K562 (cell line): ENCODE measurements at regions not wholly inside any gene's neighbourhood (a gene's known extent, or its start where the extent isn't known, plus 50 kb on each side); places are given as distances from the start of the nearest gene placed in this dataset.
A peak's percentile ranks its signal among the peaks of the same experiment; 100 is the strongest.

Source experiments
- ATAC-seq: fragments of 200-7000 bp; cut with Tn5 transposase; 3 replicates; pipeline ENCODE4 v1.9.1; 2020; ENCODE audit warnings: moderate library complexity
- BruUV-seq: library from RNA; stranded (reverse); fragments of 400-500 nt; replicated peaks from 2 replicates; lab custom pipeline; 2021; lab: Mats Ljungman, UMichigan
- CTCF ChIA-PET: fragments of 300-600 bp; formaldehyde crosslinking; extraction: SDS; loops from one replicate; lab custom pipeline; 2021; ENCODE audit warnings: low intra/inter-chr PET ratio; lab: Yijun Ruan, JAX
- POLR2A ChIA-PET: fragments of 300-600, 350-650 bp; sonication (Branson Sonifier 250); formaldehyde crosslinking; extraction: SDS; loops from one replicate; lab custom pipeline; 2021; ENCODE audit warnings: antibody characterized with exemption, inconsistent platforms; lab: Yijun Ruan, JAX
- DNase-seq, 4 experiments: peaks; one replicate each; pipeline versions ENCODE4 v3.0.0 to v3.0.0-alpha.2; 2011 to 2018; ENCODE audit warnings: low spot score in 3 of 4, mixed read lengths in 3 of 4; ENCODE audit errors: extremely low read depth in 1 of 4
- FAIRE-seq: peaks from 2 replicates; lab custom pipeline; 2011; peaks lifted over from hg19 to GRCh38; lab: Jason Lieb, UNC
- H2AFZ ChIP-seq: 2 replicates; pipeline ENCODE4 v1.6.0; 2011; ENCODE audit warnings: low read depth, low read length, control low read depth, inconsistent platforms
- H3K27ac ChIP-seq: fragments of 200-600 bp; 3 replicates; pipeline ENCODE4 v1.8.0; 2011; ENCODE audit warnings: low read depth, mild to moderate bottlenecking, control low read depth, inconsistent platforms, low read length, moderate library complexity, mixed read lengths; ENCODE audit errors: extremely low read depth
- H3K27me3 ChIP-seq, 2 experiments: fragments of 300-600 bp in 1 of 2; 2 replicates in 1 of 2; 3 replicates in 1 of 2; pipeline versions ENCODE4 v1.6.0 to v1.8.0; 2011; ENCODE audit warnings: inconsistent platforms in 2 of 2, low read length in 2 of 2, mild to moderate bottlenecking in 1 of 2, mixed read lengths in 1 of 2, moderate library complexity in 1 of 2; ENCODE audit not compliant: control insufficient read depth in 2 of 2, insufficient read depth in 2 of 2
- H3K36me3 ChIP-seq: fragments of 300-600 bp; 3 replicates; pipeline ENCODE4 v1.8.0; 2011; ENCODE audit warnings: mild to moderate bottlenecking, low read length, inconsistent platforms; ENCODE audit not compliant: control insufficient read depth, insufficient read depth
- H3K4me1 ChIP-seq, 2 experiments: fragments of 200-600 bp in 1 of 2; replicated peaks in 1 of 2; 2 replicates in 1 of 2; 3 replicates in 1 of 2; pipeline versions ENCODE4 v1.5.1 to v1.8.0; 2011; ENCODE audit warnings: inconsistent platforms in 2 of 2, low read length in 2 of 2, mild to moderate bottlenecking in 1 of 2, mixed read lengths in 1 of 2, moderate library complexity in 1 of 2; ENCODE audit not compliant: control insufficient read depth in 2 of 2, insufficient read depth in 2 of 2
- H3K4me2 ChIP-seq: 2 replicates; pipeline ENCODE4 v1.6.1; 2011; ENCODE audit warnings: low read length, control low read depth, inconsistent platforms, mixed read lengths; ENCODE audit not compliant: insufficient read depth
- H3K4me3 ChIP-seq: fragments of 200-600 bp; sonication (generic), shearing (Covaris generic); 2 replicates; pipeline ENCODE4 v1.5.1; 2016; ENCODE audit warnings: control low read depth, inconsistent platforms
- H3K79me2 ChIP-seq: fragments of 200-600 bp; 3 replicates; pipeline ENCODE4 v1.8.0; 2011; ENCODE audit warnings: low read length, inconsistent platforms; ENCODE audit not compliant: control insufficient read depth, insufficient read depth
- H3K9ac ChIP-seq, 2 experiments: 2 replicates each; pipeline versions ENCODE4 v1.6.0 to v1.6.1; 2011; ENCODE audit warnings: low read depth in 2 of 2, low read length in 2 of 2, control low read depth in 1 of 2, inconsistent platforms in 1 of 2, mild to moderate bottlenecking in 1 of 2, mixed read lengths in 1 of 2; ENCODE audit not compliant: insufficient read depth in 1 of 2
- H3K9me1 ChIP-seq: one replicate; pipeline ENCODE4 v1.6.0; 2011; ENCODE audit warnings: inconsistent platforms, mild to moderate bottlenecking, low read length, moderate library complexity; ENCODE audit not compliant: control insufficient read depth, insufficient read depth
- H3K9me3 ChIP-seq: replicated peaks from 2 replicates; pipeline ENCODE4 v1.5.1; 2011; ENCODE audit warnings: low read depth, low read length, inconsistent platforms; ENCODE audit not compliant: control insufficient read depth, insufficient read depth
- H4K20me1 ChIP-seq: replicated peaks from 2 replicates; pipeline ENCODE4 v1.6.1; 2011; ENCODE audit warnings: low read length, inconsistent platforms, mixed read lengths; ENCODE audit not compliant: control insufficient read depth, insufficient read depth
- CCAR2 ChIP-seq: fragments of 200-400 bp; formaldehyde crosslinking; IDR thresholded peaks from 2 replicates; pipeline ENCODE4 v1.6.1; 2017; ENCODE audit warnings: mild to moderate bottlenecking, low read depth, low read length
- L3MBTL2 ChIP-seq: fragments of 450-650 bp; IDR thresholded peaks from 2 replicates; pipeline ENCODE4 v1.6.1; 2016; ENCODE audit warnings: mild to moderate bottlenecking, moderate library complexity
- MEIS2 ChIP-seq: fragments of 450-650 bp; IDR thresholded peaks from 2 replicates; pipeline ENCODE4 v1.6.1; 2014; ENCODE audit warnings: mild to moderate bottlenecking; ENCODE audit not compliant: partially characterized antibody
- NKRF ChIP-seq: fragments of 450-650 bp; IDR thresholded peaks from 2 replicates; pipeline ENCODE4 v1.6.1; 2016; ENCODE audit warnings: borderline replicate concordance
- SRSF1 ChIP-seq: fragments of 200-400 bp; formaldehyde crosslinking; IDR thresholded peaks from 2 replicates; pipeline ENCODE4 v1.6.1; 2017; ENCODE audit warnings: mild to moderate bottlenecking, low read depth, low read length, moderate library complexity
- ZBTB1 ChIP-seq: sonication (generic); formaldehyde crosslinking; IDR thresholded peaks from 2 replicates; pipeline ENCODE4 v1.8.1; 2023; ENCODE audit warnings: missing genetic modification reagents, low read depth, mild to moderate bottlenecking, borderline replicate concordance
- ZBTB11 ChIP-seq, 3 experiments: fragments of 200-800 bp in 1 of 3; fragments of 250-450 bp in 1 of 3; fragments of 450-650 bp in 1 of 3; sonication (Bioruptor Pico) in 1 of 3; sonication (Bioruptor generic) in 1 of 3; formaldehyde crosslinking in 1 of 3; IDR thresholded peaks; 2 replicates each; pipeline versions ENCODE4 v1.6.1 to v1.8.0; 2016 to 2022; ENCODE audit warnings: mild to moderate bottlenecking in 2 of 3, missing genetic modification characterization in 2 of 3, missing compliant biosample characterization in 1 of 3, moderate library complexity in 1 of 3
- ZNF583 ChIP-seq: fragments of 250-450 bp; sonication (Bioruptor Pico); IDR thresholded peaks from 2 replicates; pipeline ENCODE4 v1.4.0; 2020
- WGBS: fragments of 100-300 bp; shearing (Covaris generic); methylation state at CpG from one replicate; pipeline ENCODE4 v1.1.6; 2016; ENCODE audit warnings: low coverage, mixed read lengths; ENCODE audit not compliant: insufficient coverage; ENCODE audit errors: missing lambda C conversion rate; 5-methylcytosine and 5-hydroxymethylcytosine counted together
- in situ Hi-C: fragments of 300-500 bp; cut with MboI; formaldehyde crosslinking; loops from 4 replicates; pipeline ENCODE4 v1.15.0; 2018; ENCODE audit warnings: inconsistent platforms, mixed read lengths
- intact Hi-C: fragments of 100-400 bp; cut with micrococcal nuclease; formaldehyde crosslinking; loops from 2 replicates; pipeline ENCODE4 v1.14.2; 2022

DNA sequence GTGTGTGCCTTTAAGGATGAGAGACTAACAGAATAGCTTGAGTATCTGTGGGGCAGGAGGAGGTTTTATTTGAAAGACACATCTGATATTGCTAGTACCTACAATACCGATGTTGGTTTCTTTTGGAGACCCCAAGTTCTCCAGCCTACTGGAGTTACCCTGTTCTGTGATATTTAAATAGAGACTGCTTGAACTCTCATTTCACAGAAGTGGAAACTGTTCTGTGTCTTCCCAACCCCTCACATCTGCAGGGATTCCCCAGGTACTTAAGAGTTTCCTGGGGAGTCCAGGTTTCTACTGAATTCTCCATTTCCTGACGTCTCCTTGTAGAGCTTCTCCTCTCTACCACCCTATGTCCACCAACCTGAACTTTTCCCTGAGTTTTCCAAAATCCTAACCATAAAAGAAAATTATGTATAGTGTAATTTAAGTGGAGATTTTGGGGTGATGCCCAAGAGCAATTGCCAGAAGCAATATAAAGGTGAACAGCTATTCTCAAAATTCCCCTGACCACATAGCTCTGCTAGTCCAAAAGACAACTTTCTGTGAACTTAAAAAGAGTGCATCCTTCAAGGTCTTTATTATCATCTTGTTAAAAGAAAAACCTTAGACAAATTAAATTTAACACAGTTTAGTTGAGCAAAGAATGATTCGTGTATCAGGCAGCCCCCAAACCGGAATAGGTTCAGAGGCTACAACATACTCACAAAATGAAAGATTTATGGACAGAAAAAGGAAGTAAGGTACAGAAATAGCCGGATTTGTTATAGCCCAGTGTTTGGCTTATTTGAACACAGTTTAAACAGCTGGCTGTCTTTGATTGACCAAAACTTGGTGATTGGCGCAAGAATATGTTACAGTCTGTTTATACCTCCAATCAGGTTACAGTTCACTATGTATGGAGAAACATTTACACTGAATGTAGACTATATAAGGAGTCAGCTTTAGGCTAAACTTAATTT lies 373.4 kb downstream of the NUAK1 start:
- ATAC-seq = no peak
- in situ Hi-C loops = no loop called here
- Histone ChIP-seq H2AFZ (no peak overlapping the region), H3K4me1 (no peaks in the 10 kb centered on the region)
- TF ChIP-seq MEIS2 = peak; percentile 28
- no peak for TF ChIP-seq SRSF1
- TF ChIP-seq, all 486 proteins: peak for 1
- FAIRE-seq (no peak), DNase-seq (no peak)
- no TSS peak for BruUV-seq
- Histone ChIP-seq H3K27me3 (no peaks in the 10 kb centered on the region; a peak in 1 of 5 replicates), H3K4me3 (no peak overlapping the region), H3K27ac (no peak overlapping the region), H3K79me2 (no peaks in the 10 kb centered on the region), H3K9ac (no peak overlapping the region), H3K4me2 (no peak overlapping the region), H3K9me1 (no peaks in the 10 kb centered on the region), H3K9me3 (no peaks in the 10 kb centered on the region), H4K20me1 (no peaks in the 10 kb centered on the region), H3K36me3 (no peaks in the 10 kb centered on the region)
- ChIA-PET POLR2A (no interaction called here), CTCF (no interaction called here)
- WGBS = 4% methylated on average over 6 of the region's 6 CpGs
- intact Hi-C loops = no loop called here

GRCh38 chr12:105766029-105766428 lies 372.7 kb downstream of the NUAK1 start:
- ChIA-PET POLR2A (no interaction called here), CTCF (no interaction called here)
- ATAC-seq (no peak), FAIRE-seq (no peak), DNase-seq (no peak)
- Histone ChIP-seq H3K79me2 (no peaks in the 10 kb centered on the region), H3K9me3 (no peaks in the 10 kb centered on the region), H2AFZ (no peak overlapping the region), H3K4me2 (no peak overlapping the region), H3K4me1 (no peaks in the 10 kb centered on the region), H3K9me1 (no peaks in the 10 kb centered on the region), H4K20me1 (no peaks in the 10 kb centered on the region), H3K27me3 (no peaks in the 10 kb centered on the region; a peak in 1 of 5 replicates), H3K36me3 (no peaks in the 10 kb centered on the region), H3K4me3 (no peak overlapping the region), H3K27ac (no peak overlapping the region), H3K9ac (no peak overlapping the region)
- intact Hi-C loops (no loop called here), in situ Hi-C loops (no loop called here)
- WGBS = 4% methylated on average over 4 of the region's 4 CpGs
- BruUV-seq = no TSS peak
- TF ChIP-seq ZBTB1 (no peak), L3MBTL2 (no peak), ZNF583 (CRISPR knock-in tag) (no peak), CCAR2 (no peak), NKRF (no peak), ZBTB11 (CRISPR knock-in tag; IDR thresholded peaks at IDR 0.05) (no peak)
